ENCODE measurements at regions not wholly inside any gene's neighbourhood (a gene's known extent, or its start where the extent isn't known, plus 50 kb on each side); places are given as distances from the start of the nearest gene placed in this dataset.

GRCh38 chr20:4095639-4096038, 53.0 kb upstream of the SMOX start:
- no peak for TF ChIP-seq CTCF (IDR thresholded peaks at IDR 0.05)
- no peak for TF ChIP-seq POLR2A (IDR thresholded peaks at IDR 0.05)
